CD14-positive monocyte (primary cell): ENCODE measurements at regions not wholly inside any gene's neighbourhood (a gene's known extent, or its start where the extent isn't known, plus 50 kb on each side); places are given as distances from the start of the nearest gene placed in this dataset.

Experiments used
- DNase-seq, 3 donors: peaks; one replicate each; pipeline ENCODE4 v3.0.0-alpha.2; 2011 to 2022
- H2AFZ ChIP-seq: 2 replicates; pipeline ENCODE4 v1.6.0; 2012; ENCODE audit warnings: mild to moderate bottlenecking, low read depth, low read length, inconsistent platforms; ENCODE audit not compliant: insufficient read depth, poor library complexity, severe bottlenecking
- H3K27ac ChIP-seq, 2 donors: 1 replicate in 1 of 2; 2 replicates in 1 of 2; pipeline ENCODE4 v1.5.1; 2012 to 2013; ENCODE audit warnings: low read length in 2 of 2, control low read depth in 1 of 2, inconsistent platforms in 1 of 2, low read depth in 1 of 2, mild to moderate bottlenecking in 1 of 2
- H3K27me3 ChIP-seq, 2 donors: one replicate each; pipeline versions ENCODE4 v1.6.0 to v1.6.1; 2011 to 2013; ENCODE audit warnings: low read length in 2 of 2; ENCODE audit not compliant: control insufficient read depth in 2 of 2, insufficient read depth in 2 of 2
- H3K36me3 ChIP-seq, 2 donors: replicated peaks in 1 of 2; 1 replicate in 1 of 2; 2 replicates in 1 of 2; pipeline versions ENCODE4 v1.5.1 to v1.6.1; 2012 to 2013; ENCODE audit warnings: low read length in 2 of 2, control low read depth in 1 of 2, inconsistent platforms in 1 of 2, mild to moderate bottlenecking in 1 of 2; ENCODE audit not compliant: insufficient read depth in 2 of 2, control insufficient read depth in 1 of 2
- H3K4me1 ChIP-seq, 2 donors: 1 replicate in 1 of 2; 2 replicates in 1 of 2; pipeline versions ENCODE4 v1.5.1 to v1.6.1; 2012 to 2013; ENCODE audit warnings: low read length in 2 of 2, control low read depth in 1 of 2, inconsistent platforms in 1 of 2, mild to moderate bottlenecking in 1 of 2, moderate library complexity in 1 of 2; ENCODE audit not compliant: insufficient read depth in 2 of 2, control insufficient read depth in 1 of 2
- H3K4me2 ChIP-seq: replicated peaks from 2 replicates; pipeline ENCODE3; 2012; ENCODE audit warnings: low read length, moderate library complexity, mild to moderate bottlenecking; ENCODE audit not compliant: poor library complexity, severe bottlenecking; ENCODE audit errors: extremely low read depth
- H3K4me3 ChIP-seq, 3 experiments: fragments of 200-600 bp in 1 of 3; sonication (generic) in 1 of 3; replicated peaks in 1 of 3; 1 replicate in 2 of 3; 2 replicates in 1 of 3; pipeline ENCODE4 v1.5.1; 2011 to 2013; ENCODE audit warnings: low read length in 3 of 3, mild to moderate bottlenecking in 3 of 3, control low read depth in 2 of 3, low read depth in 2 of 3, inconsistent platforms in 1 of 3, moderate library complexity in 1 of 3
- H3K79me2 ChIP-seq: 2 replicates; pipeline ENCODE4 v1.6.0; 2012; ENCODE audit warnings: mild to moderate bottlenecking, control low read depth, inconsistent platforms, low read length, moderate library complexity; ENCODE audit not compliant: insufficient read depth
- H3K9ac ChIP-seq: 2 replicates; pipeline ENCODE4 v1.6.0; 2017; ENCODE audit warnings: low read length, mild to moderate bottlenecking; ENCODE audit not compliant: insufficient read depth, poor library complexity, severe bottlenecking
- H3K9me3 ChIP-seq, 2 donors: replicated peaks in 1 of 2; 1 replicate in 1 of 2; 2 replicates in 1 of 2; pipeline versions ENCODE4 v1.5.1 to v1.6.1; 2012 to 2013; ENCODE audit warnings: low read length in 2 of 2, control low read depth in 1 of 2; ENCODE audit not compliant: control insufficient read depth in 1 of 2, insufficient read depth in 1 of 2
- H4K20me1 ChIP-seq: 2 replicates; pipeline ENCODE4 v1.6.0; 2012; ENCODE audit warnings: mild to moderate bottlenecking, low read length, control low read depth, moderate library complexity; ENCODE audit not compliant: insufficient read depth
- H3K27ac Mint-ChIP-seq, 7 donors: one replicate each; pipeline ENCODE4 v1.8.0; 2020; ENCODE audit warnings: mild to moderate bottlenecking in 7 of 7, mixed read lengths in 7 of 7, moderate library complexity in 6 of 7, inconsistent platforms in 2 of 7
- H3K27me3 Mint-ChIP-seq, 3 donors: one replicate each; pipeline ENCODE4 v1.8.0; 2021 to 2022; ENCODE audit warnings: low read depth in 3 of 3, mild to moderate bottlenecking in 3 of 3, mixed read lengths in 3 of 3, moderate library complexity in 3 of 3, inconsistent platforms in 1 of 3
- H3K36me3 Mint-ChIP-seq, 2 donors: one replicate each; pipeline ENCODE4 v1.8.0; 2020; ENCODE audit warnings: mixed read lengths in 2 of 2, inconsistent platforms in 1 of 2, mild to moderate bottlenecking in 1 of 2
- H3K4me1 Mint-ChIP-seq: one replicate; pipeline ENCODE4 v1.8.0; 2020; ENCODE audit warnings: mild to moderate bottlenecking, mixed read lengths
- H3K4me3 Mint-ChIP-seq, 2 donors: one replicate each; pipeline ENCODE4 v1.8.0; 2020; ENCODE audit warnings: mild to moderate bottlenecking in 2 of 2, mixed read lengths in 2 of 2, moderate library complexity in 1 of 2
- H3K9me3 Mint-ChIP-seq, 7 donors: one replicate each; pipeline ENCODE4 v1.8.0; 2020 to 2022; ENCODE audit warnings: mixed read lengths in 7 of 7, mild to moderate bottlenecking in 6 of 7, moderate library complexity in 6 of 7, inconsistent platforms in 2 of 7
- WGBS: methylation state at CpG from one replicate; pipeline ENCODE4 v1.1.5; 2013; ENCODE audit warnings: missing lambda C conversion rate; ENCODE audit not compliant: insufficient coverage; 5-methylcytosine and 5-hydroxymethylcytosine counted together
- intact Hi-C, 2 donors: fragments of 100-400 bp; cut with micrococcal nuclease; formaldehyde crosslinking; loops; one replicate each; pipeline versions ENCODE4 v1.15.0 to v1.15.1; 2023
- TF ChIP-seq, protein P1 (sequence below): fragments of 200-600 bp; IDR thresholded peaks from one replicate; pipeline ENCODE4 v1.8.0; 2022; ENCODE audit warnings: antibody characterized with exemption, mild to moderate bottlenecking

DNA sequence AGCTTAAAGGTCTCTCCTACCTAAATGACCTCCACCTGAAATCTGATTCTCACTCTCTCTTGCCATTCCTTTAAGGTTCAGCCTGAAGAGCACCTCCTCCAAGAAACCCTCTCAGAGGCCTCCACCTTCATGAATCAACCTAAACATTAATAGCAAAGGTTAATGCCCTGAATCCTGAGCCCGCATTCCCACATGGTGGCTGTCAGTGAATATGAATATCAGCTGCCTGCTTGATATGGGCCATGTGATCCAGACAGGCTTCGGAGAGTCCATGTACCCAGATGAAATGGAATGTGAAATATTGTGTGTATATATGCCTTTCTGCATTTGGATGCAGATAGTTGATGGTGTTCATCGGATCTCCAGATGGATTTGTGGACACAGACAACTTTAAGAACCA, 317.5 kb downstream of the TOX3 start:
- no peaks in the 10 kb centered on the region for H3K36me3 ChIP-seq
- H3K79me2 ChIP-seq = no peaks in the 10 kb centered on the region
- H3K27me3 Mint-ChIP-seq = no peaks in the 10 kb centered on the region
- H3K9ac ChIP-seq = no peak overlapping the region
- no peak overlapping the region for H3K27ac Mint-ChIP-seq
- no peak overlapping the region for H2AFZ ChIP-seq
- peaks cover 0 to 2% (median 0%) of the 10 kb centered on the region in 7 donors for H3K9me3 Mint-ChIP-seq
- H3K27me3 ChIP-seq = no peaks in the 10 kb centered on the region
- no peak for DNase-seq
- peaks cover 0 to 3% of the 10 kb centered on the region in 2 donors for H3K9me3 ChIP-seq
- no peaks in the 10 kb centered on the region for H3K4me1 Mint-ChIP-seq
- no peaks in the 10 kb centered on the region for H4K20me1 ChIP-seq
- H3K4me1 ChIP-seq = no peaks in the 10 kb centered on the region
- intact Hi-C loops = no loop called here
- 93% methylated on average over 2 of the region's 3 CpGs for WGBS
- no peak overlapping the region for H3K27ac ChIP-seq
- no peak overlapping the region for H3K4me2 ChIP-seq
- no peak overlapping the region for H3K4me3 ChIP-seq
- no peak overlapping the region for H3K4me3 Mint-ChIP-seq
- no peaks in the 10 kb centered on the region for H3K36me3 Mint-ChIP-seq
- TF ChIP-seq, protein P1, sequence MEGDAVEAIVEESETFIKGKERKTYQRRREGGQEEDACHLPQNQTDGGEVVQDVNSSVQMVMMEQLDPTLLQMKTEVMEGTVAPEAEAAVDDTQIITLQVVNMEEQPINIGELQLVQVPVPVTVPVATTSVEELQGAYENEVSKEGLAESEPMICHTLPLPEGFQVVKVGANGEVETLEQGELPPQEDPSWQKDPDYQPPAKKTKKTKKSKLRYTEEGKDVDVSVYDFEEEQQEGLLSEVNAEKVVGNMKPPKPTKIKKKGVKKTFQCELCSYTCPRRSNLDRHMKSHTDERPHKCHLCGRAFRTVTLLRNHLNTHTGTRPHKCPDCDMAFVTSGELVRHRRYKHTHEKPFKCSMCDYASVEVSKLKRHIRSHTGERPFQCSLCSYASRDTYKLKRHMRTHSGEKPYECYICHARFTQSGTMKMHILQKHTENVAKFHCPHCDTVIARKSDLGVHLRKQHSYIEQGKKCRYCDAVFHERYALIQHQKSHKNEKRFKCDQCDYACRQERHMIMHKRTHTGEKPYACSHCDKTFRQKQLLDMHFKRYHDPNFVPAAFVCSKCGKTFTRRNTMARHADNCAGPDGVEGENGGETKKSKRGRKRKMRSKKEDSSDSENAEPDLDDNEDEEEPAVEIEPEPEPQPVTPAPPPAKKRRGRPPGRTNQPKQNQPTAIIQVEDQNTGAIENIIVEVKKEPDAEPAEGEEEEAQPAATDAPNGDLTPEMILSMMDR = no peak

DNA sequence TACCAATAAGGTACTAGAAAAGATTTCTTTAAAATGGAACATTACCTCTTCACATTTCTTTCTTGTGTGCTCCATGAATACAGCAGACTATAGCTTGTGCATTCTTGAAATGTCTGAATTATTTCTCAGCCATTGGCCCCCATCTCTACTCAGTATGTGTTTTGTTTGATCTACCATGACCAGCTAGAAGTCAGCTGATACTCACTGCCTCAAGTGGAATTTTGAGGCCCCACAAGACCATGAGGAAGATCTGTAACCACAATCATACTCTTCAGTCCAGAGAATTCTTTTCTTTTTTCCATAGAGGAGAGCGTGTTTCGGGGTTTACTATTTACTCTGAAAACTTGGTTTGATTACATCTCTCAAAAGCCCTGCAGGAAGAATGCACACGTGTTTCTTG, 319.1 kb downstream of the TOX3 start:
- Histone ChIP-seq H3K4me3 (no peak overlapping the region), H3K79me2 (no peaks in the 10 kb centered on the region), H3K9me3 (peaks cover 0 to 3% of the 10 kb centered on the region in 2 donors), H3K36me3 (no peaks in the 10 kb centered on the region), H3K4me1 (no peaks in the 10 kb centered on the region), H4K20me1 (no peaks in the 10 kb centered on the region), H3K4me2 (no peak overlapping the region), H3K9ac (no peak overlapping the region), H3K27me3 (no peaks in the 10 kb centered on the region), H2AFZ (no peak overlapping the region), H3K27ac (no peak overlapping the region)
- H3K36me3 Mint-ChIP-seq = no peaks in the 10 kb centered on the region
- H3K9me3 Mint-ChIP-seq = peaks cover 0 to 4% (median 0%) of the 10 kb centered on the region in 7 donors
- H3K27me3 Mint-ChIP-seq = no peaks in the 10 kb centered on the region
- intact Hi-C loops = no loop called here
- no CpG with 5 or more reads among the region's 3 CpGs for whole genome bisulfite sequencing
- no peak overlapping the region for H3K4me3 Mint-ChIP-seq
- DNase-seq = no peak
- no peaks in the 10 kb centered on the region for H3K4me1 Mint-ChIP-seq
- TF ChIP-seq, protein P1 = no peak
- H3K27ac Mint-ChIP-seq = no peak overlapping the region
